ENCODE measurements at regions not wholly inside any gene's neighbourhood (a gene's known extent, or its start where the extent isn't known, plus 50 kb on each side); places are given as distances from the start of the nearest gene placed in this dataset.

DNA sequence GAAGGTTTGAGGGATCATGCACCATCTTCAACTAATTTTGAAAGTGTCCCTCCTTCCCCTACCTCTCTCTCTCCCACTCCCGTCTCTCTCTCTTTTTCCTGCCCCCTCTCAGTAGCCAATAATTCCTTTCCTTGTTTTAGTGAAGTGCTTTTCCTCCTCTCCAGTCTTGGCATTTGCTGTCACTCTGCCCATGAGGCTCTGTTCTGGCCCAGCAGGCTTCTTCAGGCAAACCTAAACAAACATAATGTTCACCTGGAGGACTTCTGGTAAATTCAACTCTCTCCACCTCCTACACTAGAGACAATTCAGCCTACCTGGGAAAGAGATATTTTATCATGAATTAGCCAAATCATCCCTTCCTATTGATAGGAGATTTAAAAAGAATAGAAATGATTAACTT, 86.6 kb upstream of the ADRA1D start:
- TF ChIP-seq, protein P1, sequence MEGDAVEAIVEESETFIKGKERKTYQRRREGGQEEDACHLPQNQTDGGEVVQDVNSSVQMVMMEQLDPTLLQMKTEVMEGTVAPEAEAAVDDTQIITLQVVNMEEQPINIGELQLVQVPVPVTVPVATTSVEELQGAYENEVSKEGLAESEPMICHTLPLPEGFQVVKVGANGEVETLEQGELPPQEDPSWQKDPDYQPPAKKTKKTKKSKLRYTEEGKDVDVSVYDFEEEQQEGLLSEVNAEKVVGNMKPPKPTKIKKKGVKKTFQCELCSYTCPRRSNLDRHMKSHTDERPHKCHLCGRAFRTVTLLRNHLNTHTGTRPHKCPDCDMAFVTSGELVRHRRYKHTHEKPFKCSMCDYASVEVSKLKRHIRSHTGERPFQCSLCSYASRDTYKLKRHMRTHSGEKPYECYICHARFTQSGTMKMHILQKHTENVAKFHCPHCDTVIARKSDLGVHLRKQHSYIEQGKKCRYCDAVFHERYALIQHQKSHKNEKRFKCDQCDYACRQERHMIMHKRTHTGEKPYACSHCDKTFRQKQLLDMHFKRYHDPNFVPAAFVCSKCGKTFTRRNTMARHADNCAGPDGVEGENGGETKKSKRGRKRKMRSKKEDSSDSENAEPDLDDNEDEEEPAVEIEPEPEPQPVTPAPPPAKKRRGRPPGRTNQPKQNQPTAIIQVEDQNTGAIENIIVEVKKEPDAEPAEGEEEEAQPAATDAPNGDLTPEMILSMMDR (IDR thresholded peaks at IDR 0.05), result no peak
- no peak for TF ChIP-seq POLR2A (IDR thresholded peaks at IDR 0.05)

Data from uterus (tissue), 2 donors.